ENCODE measurements at regions not wholly inside any gene's neighbourhood (a gene's known extent, or its start where the extent isn't known, plus 50 kb on each side); places are given as distances from the start of the nearest gene placed in this dataset.

- no peaks in the 10 kb centered on the region for H3K9me3 Mint-ChIP-seq
- H3K4me1 Mint-ChIP-seq, result peaks cover 27% of the 10 kb centered on the region
Observed at GRCh38 chr10:110394296-110394695, 89.6 kb upstream of the SMNDC1 start.

GRCh38 chr10:110394898-110395297, 90.2 kb upstream of the SMNDC1 start:
- Histone ChIP-seq H3K36me3 (no peaks in the 10 kb centered on the region), H3K9me3 (ENCODE audit: low read depth) (no peaks in the 10 kb centered on the region), H3K27me3 (no peaks in the 10 kb centered on the region), H4K20me1 (ENCODE audit: low read depth) (no peaks in the 10 kb centered on the region), H3K4me1 (peaks cover 28% of the 10 kb centered on the region), H3K27ac (no peak overlapping the region), H3K79me2 (ENCODE audit: low read depth) (no peaks in the 10 kb centered on the region), H3F3A (ENCODE audit: low read depth) (no peaks in the 10 kb centered on the region), H3K9ac (no peak overlapping the region), H2AFZ (replicated peaks) (no peak overlapping the region), H3K4me2 (no peak overlapping the region), H3K4me3 (no peak overlapping the region)
- Mint-ChIP-seq H3K4me3 (no peak overlapping the region), H3K36me3 (no peaks in the 10 kb centered on the region), H3K9me3 (no peaks in the 10 kb centered on the region), H3K27ac (no peak overlapping the region), H3K27me3 (ENCODE audit: insufficient read depth, low read depth) (peaks cover 7% of the 10 kb centered on the region), H3K4me1 (peaks cover 27% of the 10 kb centered on the region)
- TF ChIP-seq EZH2 (IDR thresholded peaks at IDR 0.05) (no peak), EZH2phosphoT487 (IDR thresholded peaks at IDR 0.05) (no peak)
- TF ChIP-seq, protein P1, sequence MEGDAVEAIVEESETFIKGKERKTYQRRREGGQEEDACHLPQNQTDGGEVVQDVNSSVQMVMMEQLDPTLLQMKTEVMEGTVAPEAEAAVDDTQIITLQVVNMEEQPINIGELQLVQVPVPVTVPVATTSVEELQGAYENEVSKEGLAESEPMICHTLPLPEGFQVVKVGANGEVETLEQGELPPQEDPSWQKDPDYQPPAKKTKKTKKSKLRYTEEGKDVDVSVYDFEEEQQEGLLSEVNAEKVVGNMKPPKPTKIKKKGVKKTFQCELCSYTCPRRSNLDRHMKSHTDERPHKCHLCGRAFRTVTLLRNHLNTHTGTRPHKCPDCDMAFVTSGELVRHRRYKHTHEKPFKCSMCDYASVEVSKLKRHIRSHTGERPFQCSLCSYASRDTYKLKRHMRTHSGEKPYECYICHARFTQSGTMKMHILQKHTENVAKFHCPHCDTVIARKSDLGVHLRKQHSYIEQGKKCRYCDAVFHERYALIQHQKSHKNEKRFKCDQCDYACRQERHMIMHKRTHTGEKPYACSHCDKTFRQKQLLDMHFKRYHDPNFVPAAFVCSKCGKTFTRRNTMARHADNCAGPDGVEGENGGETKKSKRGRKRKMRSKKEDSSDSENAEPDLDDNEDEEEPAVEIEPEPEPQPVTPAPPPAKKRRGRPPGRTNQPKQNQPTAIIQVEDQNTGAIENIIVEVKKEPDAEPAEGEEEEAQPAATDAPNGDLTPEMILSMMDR (IDR thresholded peaks at IDR 0.05), result no peak
- no peak for DNase-seq (ENCODE audit: low spot score)

More at GRCh38 chr10:110394296-110394695, 89.6 kb upstream of the SMNDC1 start:
- no peak overlapping the region for H3K9ac ChIP-seq
- H3F3A ChIP-seq (ENCODE audit: low read depth), result no peaks in the 10 kb centered on the region
- no peaks in the 10 kb centered on the region for H4K20me1 ChIP-seq (ENCODE audit: low read depth)
- H3K36me3 ChIP-seq, result no peaks in the 10 kb centered on the region
- H3K4me3 Mint-ChIP-seq, result no peak overlapping the region
- no peak for DNase-seq (ENCODE audit: low spot score)
- H3K79me2 ChIP-seq (ENCODE audit: low read depth), result no peaks in the 10 kb centered on the region
- no peak overlapping the region for H3K4me3 ChIP-seq
- H3K4me2 ChIP-seq, result no peak overlapping the region
- TF ChIP-seq EZH2phosphoT487 (IDR thresholded peaks at IDR 0.05), result no peak
- TF ChIP-seq, protein P1 (IDR thresholded peaks at IDR 0.05), result no peak
- TF ChIP-seq EZH2 (IDR thresholded peaks at IDR 0.05), result no peak
- no peaks in the 10 kb centered on the region for H3K36me3 Mint-ChIP-seq
- H3K27ac Mint-ChIP-seq, result no peak overlapping the region
- no peak overlapping the region for H2AFZ ChIP-seq (replicated peaks)
- no peaks in the 10 kb centered on the region for H3K27me3 ChIP-seq
- no peaks in the 10 kb centered on the region for H3K9me3 ChIP-seq (ENCODE audit: low read depth)
- H3K27me3 Mint-ChIP-seq (ENCODE audit: insufficient read depth, low read depth), result peaks cover 7% of the 10 kb centered on the region
- H3K27ac ChIP-seq, result no peak overlapping the region
- H3K4me1 ChIP-seq, result peaks cover 28% of the 10 kb centered on the region

- no peak overlapping the region for H2AFZ ChIP-seq (replicated peaks)
- TF ChIP-seq, protein P1 (IDR thresholded peaks at IDR 0.05), result no peak
- TF ChIP-seq EZH2phosphoT487 (IDR thresholded peaks at IDR 0.05) (no peak), EZH2 (IDR thresholded peaks at IDR 0.05) (no peak)
- no peak overlapping the region for H3K27ac ChIP-seq
- H3K4me2 ChIP-seq, result no peak overlapping the region
- no peaks in the 10 kb centered on the region for H4K20me1 ChIP-seq (ENCODE audit: low read depth)
- Mint-ChIP-seq H3K36me3 (no peaks in the 10 kb centered on the region), H3K4me1 (peaks cover 27% of the 10 kb centered on the region), H3K4me3 (no peak overlapping the region), H3K9me3 (no peaks in the 10 kb centered on the region), H3K27me3 (ENCODE audit: insufficient read depth, low read depth) (peaks cover 7% of the 10 kb centered on the region), H3K27ac (no peak overlapping the region)
- H3K36me3 ChIP-seq, result no peaks in the 10 kb centered on the region
- peaks cover 28% of the 10 kb centered on the region for H3K4me1 ChIP-seq
- no peak overlapping the region for H3K4me3 ChIP-seq
- DNase-seq (ENCODE audit: low spot score), result no peak
- H3K9ac ChIP-seq, result no peak overlapping the region
- no peaks in the 10 kb centered on the region for H3K79me2 ChIP-seq (ENCODE audit: low read depth)
- no peaks in the 10 kb centered on the region for H3F3A ChIP-seq (ENCODE audit: low read depth)
- no peaks in the 10 kb centered on the region for H3K27me3 ChIP-seq
- H3K9me3 ChIP-seq (ENCODE audit: low read depth), result no peaks in the 10 kb centered on the region
Observed at GRCh38 chr10:110395350-110396283, 90.9 kb upstream of the SMNDC1 start.
